Gastroesophageal sphincter (tissue), 3 donors: ENCODE measurements at regions not wholly inside any gene's neighbourhood (a gene's known extent, or its start where the extent isn't known, plus 50 kb on each side); places are given as distances from the start of the nearest gene placed in this dataset.

ENCODE experiments used
- CTCF ChIP-seq, 4 experiments: fragments of 200-600 bp in 2 of 4; fragments of 450-650 bp in 2 of 4; sonication (generic) in 1 of 4; IDR thresholded peaks; one replicate each; pipeline ENCODE4 v1.5.1; 2017 to 2019; ENCODE audit warnings: antibody characterized with exemption in 4 of 4, mild to moderate bottlenecking in 2 of 4, moderate library complexity in 2 of 4
- POLR2A ChIP-seq, 2 donors: fragments of 450-650 bp; IDR thresholded peaks; one replicate each; pipeline ENCODE4 v1.6.1; 2017; ENCODE audit warnings: antibody characterized with exemption in 2 of 2, mild to moderate bottlenecking in 2 of 2, moderate library complexity in 1 of 2
- POLR2AphosphoS5 ChIP-seq: sonication (generic); formaldehyde crosslinking; IDR thresholded peaks from one replicate; pipeline ENCODE4 v1.6.1; 2017; ENCODE audit warnings: antibody characterized with exemption

DNA sequence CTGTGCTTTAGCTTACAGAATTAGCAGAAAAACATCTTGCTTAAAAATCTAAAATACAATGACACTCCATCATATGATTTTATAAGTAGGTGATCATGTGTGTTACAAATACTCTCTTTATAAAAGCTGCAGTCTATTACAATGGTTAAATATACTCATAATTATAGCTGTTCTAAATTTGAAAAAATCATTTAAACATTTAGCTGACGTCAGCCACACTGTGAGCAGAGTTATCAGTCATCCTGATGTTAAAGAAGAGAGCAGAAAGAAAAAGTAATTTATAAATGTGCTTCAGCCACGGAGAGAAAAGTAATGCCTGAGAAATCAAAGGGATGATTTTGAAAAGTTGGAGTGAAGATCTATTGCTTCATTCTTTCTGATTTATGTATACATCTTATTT, 1325.9 kb upstream of the B3GALT2 start:
- TF ChIP-seq CTCF (IDR thresholded peaks at IDR 0.05), result no peak
- TF ChIP-seq POLR2AphosphoS5, result no peak
- TF ChIP-seq POLR2A (IDR thresholded peaks at IDR 0.05), result no peak
